HepG2 (cell line): ENCODE measurements at regions not wholly inside any gene's neighbourhood (a gene's known extent, or its start where the extent isn't known, plus 50 kb on each side); places are given as distances from the start of the nearest gene placed in this dataset.

Experiments
- ATAC-seq: fragments of 200-7000 bp; cut with Tn5 transposase; 3 replicates; pipeline ENCODE4 v1.9.1; 2020; ENCODE audit warnings: mild to moderate bottlenecking, moderate library complexity
- BruUV-seq: library from RNA; stranded (reverse); fragments of 400-500 nt; replicated peaks from 2 replicates; lab custom pipeline; 2021; lab: Mats Ljungman, UMichigan
- CTCF ChIA-PET: fragments of 300-600 bp; formaldehyde crosslinking; extraction: SDS; loops from one replicate; lab custom pipeline; 2021; ENCODE audit warnings: low total read pairs, inconsistent platforms, low intra/inter-chr PET ratio; lab: Yijun Ruan, JAX
- POLR2A ChIA-PET: fragments of 350-600 bp; sonication (Branson Sonifier 250); formaldehyde crosslinking; loops from one replicate; lab custom pipeline; 2020; ENCODE audit warnings: antibody characterized with exemption, inconsistent platforms; lab: Yijun Ruan, JAX
- DNase-seq: peaks from one replicate; pipeline ENCODE4 v3.0.0-alpha.2; 2015; ENCODE audit warnings: low spot score
- FAIRE-seq: peaks from 3 replicates; lab custom pipeline; 2011; peaks lifted over from hg19 to GRCh38; lab: Jason Lieb, UNC
- H2AFZ ChIP-seq: one replicate; pipeline ENCODE4 v1.6.1; 2011; ENCODE audit warnings: low read length, inconsistent platforms
- H3K27ac ChIP-seq: fragments of 300-600 bp; 3 replicates; pipeline ENCODE4 v1.8.0; 2011; ENCODE audit warnings: mixed run types, mild to moderate bottlenecking, mixed read lengths, low read length, inconsistent platforms; ENCODE audit not compliant: insufficient read depth; ENCODE audit errors: extremely low read length
- H3K27me3 ChIP-seq, 2 experiments: fragments of 200-600 bp in 1 of 2; 2 replicates in 1 of 2; 3 replicates in 1 of 2; pipeline versions ENCODE4 v1.6.0 to v1.8.0; 2011; ENCODE audit warnings: low read length in 2 of 2, mild to moderate bottlenecking in 2 of 2, moderate library complexity in 2 of 2, inconsistent platforms in 1 of 2; ENCODE audit not compliant: insufficient read depth in 2 of 2, control insufficient read depth in 1 of 2
- H3K36me3 ChIP-seq, 2 experiments: fragments of 200-600 bp in 1 of 2; replicated peaks in 1 of 2; 2 replicates in 1 of 2; 3 replicates in 1 of 2; pipeline versions ENCODE4 v1.5.1 to v1.8.0; 2011; ENCODE audit warnings: low read length in 2 of 2, inconsistent platforms in 1 of 2; ENCODE audit not compliant: insufficient read depth in 2 of 2, control insufficient read depth in 1 of 2
- H3K4me1 ChIP-seq: 2 replicates; pipeline ENCODE4 v1.5.1; 2012; ENCODE audit warnings: low read length, inconsistent platforms; ENCODE audit not compliant: insufficient read depth
- H3K4me2 ChIP-seq: 2 replicates; pipeline ENCODE4 v1.6.0; 2011; ENCODE audit warnings: low read depth, low read length, inconsistent platforms
- H3K4me3 ChIP-seq, 3 experiments: fragments of 200-600 bp in 1 of 3; sonication (generic), shearing (Covaris generic) in 1 of 3; replicated peaks in 1 of 3; 2 replicates each; pipeline ENCODE4 v1.5.1; 2011 to 2016; ENCODE audit warnings: low read length in 3 of 3, inconsistent platforms in 2 of 3, low read depth in 2 of 3, mild to moderate bottlenecking in 2 of 3, control low read depth in 1 of 3, mixed read lengths in 1 of 3; ENCODE audit not compliant: insufficient read depth in 1 of 3
- H3K79me2 ChIP-seq: one replicate; pipeline ENCODE4 v1.6.1; 2011; ENCODE audit warnings: low read length, inconsistent platforms; ENCODE audit not compliant: insufficient read depth
- H3K9ac ChIP-seq: 2 replicates; pipeline ENCODE4 v1.6.0; 2011; ENCODE audit warnings: mild to moderate bottlenecking, low read depth, low read length, inconsistent platforms; ENCODE audit not compliant: insufficient read depth
- H3K9me3 ChIP-seq: 2 replicates; pipeline ENCODE4 v1.5.1; 2012; ENCODE audit warnings: mild to moderate bottlenecking, low read length
- H4K20me1 ChIP-seq: 2 replicates; pipeline ENCODE4 v1.6.0; 2011; ENCODE audit warnings: inconsistent platforms, mild to moderate bottlenecking, low read length, moderate library complexity; ENCODE audit not compliant: insufficient read depth
- HNF4A ChIP-seq: sonication (generic); formaldehyde crosslinking; IDR thresholded peaks from 2 replicates; pipeline ENCODE4 v1.4.0; 2020; ENCODE audit warnings: missing genetic modification reagents
- KDM1A ChIP-seq: IDR thresholded peaks from 2 replicates; pipeline ENCODE4 v1.6.1; 2016; ENCODE audit warnings: missing compliant biosample characterization
- POLR2AphosphoS2 ChIP-seq: IDR thresholded peaks from 2 replicates; pipeline ENCODE4 v1.6.1; 2011; ENCODE audit warnings: low read depth, low read length, improper control_type of control experiment
- PPARG ChIP-seq: conservative IDR thresholded peaks from 2 replicates; pipeline ENCODE4 v1.6.1; 2016; ENCODE audit warnings: missing biosample characterization, missing genetic modification reagents
- TAF15 ChIP-seq: fragments of 200-400 bp; formaldehyde crosslinking; IDR thresholded peaks from one replicate; pipeline ENCODE4 v1.6.1; 2018; ENCODE audit warnings: mild to moderate bottlenecking, low read depth, low read length; ENCODE audit not compliant: poor library complexity, severe bottlenecking
- ZMYM2 ChIP-seq: sonication (generic); formaldehyde crosslinking; IDR thresholded peaks from 2 replicates; pipeline ENCODE4 v1.8.0; 2022; ENCODE audit warnings: mild to moderate bottlenecking, missing genetic modification reagents
- ZNF10 ChIP-seq: sonication (generic); formaldehyde crosslinking; IDR thresholded peaks from 2 replicates; pipeline ENCODE4 v1.4.0; 2020; ENCODE audit warnings: mild to moderate bottlenecking, low read depth, missing genetic modification reagents, borderline replicate concordance
- ZNF264 ChIP-seq: sonication (generic); formaldehyde crosslinking; IDR thresholded peaks from 2 replicates; pipeline ENCODE4 v1.4.0; 2020; ENCODE audit warnings: missing genetic modification reagents
- ZNF3 ChIP-seq: IDR thresholded peaks from 2 replicates; pipeline ENCODE4 v1.7.0; 2017; ENCODE audit warnings: inconsistent platforms
- ZNF557 ChIP-seq: sonication (generic); formaldehyde crosslinking; IDR thresholded peaks from 2 replicates; pipeline ENCODE4 v1.4.0; 2020; ENCODE audit warnings: missing genetic modification reagents
- ZNF615 ChIP-seq: sonication (generic); formaldehyde crosslinking; IDR thresholded peaks from 2 replicates; pipeline ENCODE4 v1.5.0; 2020; ENCODE audit warnings: mild to moderate bottlenecking, missing genetic modification reagents, borderline replicate concordance
- WGBS: methylation state at CpG from one replicate; pipeline ENCODE4 v1.1.6; 2017; ENCODE audit warnings: low lambda C conversion rate; 5-methylcytosine and 5-hydroxymethylcytosine counted together
- in situ Hi-C: cut with HindIII; loops from 2 replicates; pipeline ENCODE4 v1.10.0; 2017; ENCODE audit warnings: low pct_unique_long_range_greater_than_20kb; ENCODE audit not compliant: extremely low pct_ligation_motif_present
- intact Hi-C: fragments of 100-400 bp; cut with micrococcal nuclease; formaldehyde crosslinking; loops from one replicate; pipeline ENCODE4 v1.10.0; 2022; ENCODE audit not compliant: unreplicated experiment
- TF ChIP-seq, protein P1 (sequence below): sonication (generic); formaldehyde crosslinking; IDR thresholded peaks from 2 replicates; pipeline ENCODE4 v1.5.0; 2020; ENCODE audit warnings: mild to moderate bottlenecking, missing genetic modification reagents
- TF ChIP-seq, protein P2 (sequence below): sonication (generic); formaldehyde crosslinking; IDR thresholded peaks from 2 replicates; pipeline ENCODE4 v1.4.0; 2020; ENCODE audit warnings: missing genetic modification reagents, mild to moderate bottlenecking, borderline replicate concordance
- TF ChIP-seq, protein P3 (sequence below): sonication (generic); formaldehyde crosslinking; IDR thresholded peaks from 2 replicates; pipeline ENCODE4 v1.5.1; 2020; ENCODE audit warnings: mild to moderate bottlenecking, missing genetic modification reagents, borderline replicate concordance

DNA sequence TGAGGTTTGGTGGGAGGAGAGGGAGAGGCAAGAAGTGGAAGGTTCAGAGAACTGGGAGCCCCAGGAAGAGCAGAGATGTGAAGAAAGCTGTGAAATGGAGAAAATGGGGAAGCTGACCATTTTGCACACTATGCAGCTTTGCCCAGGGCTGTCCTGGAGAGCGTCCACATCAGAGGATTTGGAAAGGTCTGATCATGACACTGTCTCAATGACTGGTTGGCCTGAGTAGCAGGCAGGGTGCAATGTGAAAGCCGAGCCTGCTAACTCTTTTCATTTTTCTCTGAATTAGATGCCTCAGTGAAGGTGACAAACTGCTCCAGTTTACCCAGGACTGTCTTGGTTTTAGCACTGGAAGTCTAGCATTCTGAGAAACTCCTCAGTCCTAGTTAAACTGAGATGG, 330.1 kb upstream of the RPS6KA3 start:
- Histone ChIP-seq H3K9me3 (no peaks in the 10 kb centered on the region), H3K79me2 (no peaks in the 10 kb centered on the region), H3K4me2 (no peak overlapping the region), H2AFZ (no peak overlapping the region), H3K27me3 (no peaks in the 10 kb centered on the region), H3K36me3 (no peaks in the 10 kb centered on the region), H4K20me1 (no peaks in the 10 kb centered on the region), H3K4me1 (peaks cover 12% of the 10 kb centered on the region; the same call in 1 of the 2 replicates), H3K4me3 (no peak overlapping the region), H3K27ac (no peak overlapping the region), H3K9ac (no peak overlapping the region)
- DNase-seq = no peak
- CTCF ChIA-PET = no interaction called here
- no peak for FAIRE-seq
- WGBS = 30% methylated on average over 2 of the region's 2 CpGs
- no TSS peak for BruUV-seq
- no peak for ATAC-seq
- in situ Hi-C loops (no loop called here), intact Hi-C loops (no loop called here)
- POLR2A ChIA-PET = no interaction called here
- no peak for TF ChIP-seq ZNF264 (CRISPR knock-in tag)
- TF ChIP-seq HNF4A = no peak
- TF ChIP-seq, protein P1, sequence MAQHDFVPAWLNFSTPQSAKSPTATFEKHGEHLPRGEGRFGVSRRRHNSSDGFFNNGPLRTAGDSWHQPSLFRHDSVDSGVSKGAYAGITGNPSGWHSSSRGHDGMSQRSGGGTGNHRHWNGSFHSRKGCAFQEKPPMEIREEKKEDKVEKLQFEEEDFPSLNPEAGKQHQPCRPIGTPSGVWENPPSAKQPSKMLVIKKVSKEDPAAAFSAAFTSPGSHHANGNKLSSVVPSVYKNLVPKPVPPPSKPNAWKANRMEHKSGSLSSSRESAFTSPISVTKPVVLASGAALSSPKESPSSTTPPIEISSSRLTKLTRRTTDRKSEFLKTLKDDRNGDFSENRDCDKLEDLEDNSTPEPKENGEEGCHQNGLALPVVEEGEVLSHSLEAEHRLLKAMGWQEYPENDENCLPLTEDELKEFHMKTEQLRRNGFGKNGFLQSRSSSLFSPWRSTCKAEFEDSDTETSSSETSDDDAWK (CRISPR knock-in tag) = no peak
- no peak for TF ChIP-seq KDM1A (CRISPR knock-in tag)
- no peak for TF ChIP-seq TAF15

DNA sequence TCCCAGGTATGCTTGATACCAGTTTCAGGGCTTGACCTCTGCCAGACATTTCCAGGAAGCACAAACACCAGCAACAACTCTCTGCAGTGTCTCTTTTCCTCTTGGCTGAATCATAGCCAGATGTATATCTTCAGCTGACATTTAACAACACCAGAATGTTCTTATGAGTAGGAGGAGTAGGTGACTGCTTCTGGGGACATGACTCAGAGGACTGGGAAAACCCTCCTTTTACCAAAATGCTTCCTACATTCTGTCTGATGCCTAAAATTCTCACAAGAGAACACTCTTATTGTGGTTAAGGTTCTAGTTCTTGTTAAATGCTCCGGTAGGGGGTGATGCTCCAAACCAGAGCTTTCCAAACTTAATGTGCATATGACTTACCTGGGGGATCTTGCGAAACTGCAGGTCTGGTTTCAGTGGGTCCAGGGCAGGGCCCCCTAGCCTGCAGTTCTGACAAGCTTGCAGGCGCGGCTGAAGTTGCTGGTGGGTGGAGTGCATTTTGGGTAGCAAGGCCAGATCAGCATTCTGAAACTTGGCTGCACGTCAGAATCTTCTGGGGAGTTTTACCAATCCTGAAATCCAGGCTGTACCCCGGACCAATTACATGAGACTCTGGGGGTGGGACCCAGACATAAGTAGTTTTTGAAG, 329.3 kb upstream of the RPS6KA3 start:
- Histone ChIP-seq H3K36me3 (no peaks in the 10 kb centered on the region), H3K9ac (no peak overlapping the region), H3K9me3 (no peaks in the 10 kb centered on the region), H3K79me2 (no peaks in the 10 kb centered on the region), H3K4me1 (peaks cover 18% of the 10 kb centered on the region), H3K27me3 (no peaks in the 10 kb centered on the region), H3K27ac (no peak overlapping the region), H2AFZ (no peak overlapping the region), H3K4me2 (no peak overlapping the region), H3K4me3 (no peak overlapping the region), H4K20me1 (no peaks in the 10 kb centered on the region)
- ChIA-PET CTCF (no interaction called here), POLR2A (no interaction called here)
- in situ Hi-C loops = no loop called here
- FAIRE-seq = no peak
- ATAC-seq = no peak
- intact Hi-C loops = no loop called here
- BruUV-seq = no TSS peak
- WGBS = 0% methylated on average over 1 of the region's 6 CpGs
- no peak for DNase-seq
- TF ChIP-seq, protein P2, sequence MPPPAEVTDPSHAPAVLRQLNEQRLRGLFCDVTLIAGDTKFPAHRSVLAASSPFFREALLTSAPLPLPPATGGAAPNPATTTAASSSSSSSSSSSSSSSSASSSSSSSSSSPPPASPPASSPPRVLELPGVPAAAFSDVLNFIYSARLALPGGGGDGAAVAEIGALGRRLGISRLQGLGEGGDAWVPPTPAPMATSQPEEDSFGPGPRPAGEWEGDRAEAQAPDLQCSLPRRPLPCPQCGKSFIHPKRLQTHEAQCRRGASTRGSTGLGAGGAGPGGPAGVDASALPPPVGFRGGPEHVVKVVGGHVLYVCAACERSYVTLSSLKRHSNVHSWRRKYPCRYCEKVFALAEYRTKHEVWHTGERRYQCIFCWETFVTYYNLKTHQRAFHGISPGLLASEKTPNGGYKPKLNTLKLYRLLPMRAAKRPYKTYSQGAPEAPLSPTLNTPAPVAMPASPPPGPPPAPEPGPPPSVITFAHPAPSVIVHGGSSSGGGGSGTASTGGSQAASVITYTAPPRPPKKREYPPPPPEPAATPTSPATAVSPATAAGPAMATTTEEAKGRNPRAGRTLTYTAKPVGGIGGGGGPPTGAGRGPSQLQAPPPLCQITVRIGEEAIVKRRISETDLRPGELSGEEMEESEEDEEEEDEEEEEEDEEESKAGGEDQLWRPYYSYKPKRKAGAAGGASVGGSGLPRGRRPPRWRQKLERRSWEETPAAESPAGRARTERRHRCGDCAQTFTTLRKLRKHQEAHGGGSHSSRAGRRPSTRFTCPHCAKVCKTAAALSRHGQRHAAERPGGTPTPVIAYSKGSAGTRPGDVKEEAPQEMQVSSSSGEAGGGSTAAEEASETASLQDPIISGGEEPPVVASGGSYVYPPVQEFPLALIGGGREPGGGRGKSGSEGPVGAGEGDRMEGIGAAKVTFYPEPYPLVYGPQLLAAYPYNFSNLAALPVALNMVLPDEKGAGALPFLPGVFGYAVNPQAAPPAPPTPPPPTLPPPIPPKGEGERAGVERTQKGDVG (CRISPR knock-in tag) = no peak
- TF ChIP-seq ZNF615 (CRISPR knock-in tag) = no peak
- TF ChIP-seq, protein P3, sequence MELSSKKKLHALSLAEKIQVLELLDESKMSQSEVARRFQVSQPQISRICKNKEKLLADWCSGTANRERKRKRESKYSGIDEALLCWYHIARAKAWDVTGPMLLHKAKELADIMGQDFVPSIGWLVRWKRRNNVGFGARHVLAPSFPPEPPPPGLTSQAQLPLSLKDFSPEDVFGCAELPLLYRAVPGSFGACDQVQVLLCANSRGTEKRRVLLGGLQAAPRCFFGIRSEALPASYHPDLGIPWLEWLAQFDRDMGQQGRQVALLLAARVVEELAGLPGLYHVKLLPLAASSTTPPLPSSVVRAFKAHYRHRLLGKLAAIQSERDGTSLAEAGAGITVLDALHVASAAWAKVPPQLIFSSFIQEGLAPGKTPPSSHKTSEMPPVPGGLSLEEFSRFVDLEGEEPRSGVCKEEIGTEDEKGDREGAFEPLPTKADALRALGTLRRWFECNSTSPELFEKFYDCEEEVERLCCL (CRISPR knock-in tag) = no peak
- TF ChIP-seq ZNF10 (CRISPR knock-in tag) = no peak
- no peak for TF ChIP-seq PPARG (CRISPR knock-in tag)
- no peak for TF ChIP-seq POLR2AphosphoS2
- TF ChIP-seq ZNF557 = no peak
- TF ChIP-seq ZNF3 (CRISPR knock-in tag) = no peak
- TF ChIP-seq ZMYM2 (CRISPR knock-in tag) = no peak
